Gastrocnemius medialis (tissue), 4 donors: ENCODE measurements at regions not wholly inside any gene's neighbourhood (a gene's known extent, or its start where the extent isn't known, plus 50 kb on each side); places are given as distances from the start of the nearest gene placed in this dataset.

Experiments
- CTCF ChIP-seq, 5 experiments: fragments of 450-650 bp in 3 of 5; fragments of 200-600 bp in 2 of 5; sonication (generic) in 2 of 5; IDR thresholded peaks in 4 of 5; conservative IDR thresholded peaks in 1 of 5; 1 replicate in 4 of 5; 2 replicates in 1 of 5; pipeline ENCODE4 v1.5.1; 2016 to 2019; ENCODE audit warnings: antibody characterized with exemption in 5 of 5, mild to moderate bottlenecking in 3 of 5, moderate library complexity in 3 of 5
- POLR2A ChIP-seq, 2 donors: fragments of 450-650 bp; IDR thresholded peaks; one replicate each; pipeline ENCODE4 v1.6.1; 2017; ENCODE audit warnings: antibody characterized with exemption in 2 of 2, mild to moderate bottlenecking in 2 of 2, moderate library complexity in 2 of 2

DNA sequence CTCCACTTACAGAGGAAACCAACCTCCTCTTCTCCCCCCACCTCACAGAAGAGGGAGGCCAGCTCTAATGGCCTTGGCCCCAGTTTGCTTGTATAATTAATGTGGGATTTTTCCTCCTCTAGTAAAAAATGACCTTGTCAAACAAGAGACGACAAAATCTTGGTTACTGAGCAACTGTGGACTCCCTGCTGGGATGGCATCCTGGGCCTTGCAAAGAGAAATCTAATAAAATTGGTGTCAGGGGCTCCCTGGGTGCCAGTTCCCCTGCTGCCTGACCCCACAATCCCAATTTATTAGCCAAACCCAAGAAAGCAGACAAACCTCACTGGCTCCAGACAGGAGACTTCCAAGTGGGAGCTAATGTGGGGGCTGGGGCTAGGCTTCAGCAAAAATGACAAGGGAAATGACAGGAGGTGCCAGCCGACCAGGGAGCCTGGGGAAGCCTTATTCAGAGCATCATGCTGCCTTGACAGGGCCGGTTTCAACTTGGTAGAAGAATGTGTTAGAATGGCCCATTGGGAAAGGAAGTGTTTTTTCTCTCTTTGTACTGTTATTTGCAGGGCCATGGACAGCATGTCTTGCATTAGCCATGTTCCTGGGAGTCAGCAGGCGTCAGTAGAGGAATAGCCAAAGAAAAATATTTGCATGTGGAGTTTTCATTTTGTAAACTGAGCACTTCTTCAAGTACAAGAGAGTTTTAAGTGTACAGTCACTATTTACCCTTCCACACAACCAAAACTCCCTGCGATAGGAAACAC lies 816.9 kb downstream of the DHX35 start:
- no peak for TF ChIP-seq CTCF (IDR thresholded peaks at IDR 0.05 in 4 of 5, conservative IDR thresholded peaks at IDR 0.05 in 1 of 5)
- no peak for TF ChIP-seq POLR2A (IDR thresholded peaks at IDR 0.05)
